ENCODE measurements at regions not wholly inside any gene's neighbourhood (a gene's known extent, or its start where the extent isn't known, plus 50 kb on each side); places are given as distances from the start of the nearest gene placed in this dataset.
A peak's percentile ranks its signal among the peaks of the same experiment; 100 is the strongest.
"Not testable (repeated sequence)": the region's sequence is repeated elsewhere in the genome, so short reads cannot be mapped to it uniquely, and the experiment has no call there.

- DNase-seq (ENCODE audit: low spot score): no peak
Measured at GRCh38 chr5:98308960-98309359, 464.5 kb upstream of the RGMB start.

- DNase-seq (ENCODE audit: low spot score): no peak
Measured at GRCh38 chr5:98309785-98310598, 463.5 kb upstream of the RGMB start.

GRCh38 chr5:98314292-98314691 lies 459.2 kb upstream of the RGMB start:
- no peak for DNase-seq (ENCODE audit: low spot score)

- no peak for DNase-seq (ENCODE audit: low spot score)
Measured at GRCh38 chr5:98318386-98318785, 455.1 kb upstream of the RGMB start.

- DNase-seq (ENCODE audit: low spot score): no peak
Measured at GRCh38 chr5:98319299-98320011, 454.0 kb upstream of the RGMB start.

GRCh38 chr5:98320343-98320742 lies 453.1 kb upstream of the RGMB start:
- no peak for DNase-seq (ENCODE audit: low spot score)

- DNase-seq (ENCODE audit: low spot score): no peak
Measured at GRCh38 chr5:98321361-98321760, 452.1 kb upstream of the RGMB start.

GRCh38 chr5:98325187-98325586 lies 448.3 kb upstream of the RGMB start:
- not testable (repeated sequence) for DNase-seq (ENCODE audit: low spot score)

- DNase-seq (ENCODE audit: low spot score): no peak
Measured at GRCh38 chr5:98328015-98328414, 445.4 kb upstream of the RGMB start.

GRCh38 chr5:98330871-98331270 lies 442.6 kb upstream of the RGMB start:
- DNase-seq (ENCODE audit: low spot score): no peak

- no peak for DNase-seq (ENCODE audit: low spot score)
Measured at GRCh38 chr5:98333921-98334320, 439.5 kb upstream of the RGMB start.

- no peak for DNase-seq (ENCODE audit: low spot score)
Measured at GRCh38 chr5:98334946-98335345, 438.5 kb upstream of the RGMB start.

- no peak for DNase-seq (ENCODE audit: low spot score)
Measured at GRCh38 chr5:98339141-98339848, 434.2 kb upstream of the RGMB start.

GRCh38 chr5:98341038-98342032 lies 432.1 kb upstream of the RGMB start:
- no peak for DNase-seq (ENCODE audit: low spot score)

GRCh38 chr5:98342958-98343660 lies 430.4 kb upstream of the RGMB start:
- not testable (repeated sequence) for DNase-seq (ENCODE audit: low spot score)

GRCh38 chr5:98349251-98349989 lies 424.0 kb upstream of the RGMB start:
- peak; percentile 61 for DNase-seq (ENCODE audit: low spot score)

- no peak for DNase-seq (ENCODE audit: low spot score)
Measured at GRCh38 chr5:98349990-98350365, 423.5 kb upstream of the RGMB start.

- DNase-seq (ENCODE audit: low spot score): no peak
Measured at GRCh38 chr5:98354922-98355321, 418.5 kb upstream of the RGMB start.

- DNase-seq (ENCODE audit: low spot score): no peak
Measured at GRCh38 chr5:98360548-98360947, 412.9 kb upstream of the RGMB start.

- DNase-seq (ENCODE audit: low spot score): no peak
Measured at GRCh38 chr5:98363157-98363556, 410.3 kb upstream of the RGMB start.
